Neural cell (in vitro differentiated cells): ENCODE measurements at regions not wholly inside any gene's neighbourhood (a gene's known extent, or its start where the extent isn't known, plus 50 kb on each side); places are given as distances from the start of the nearest gene placed in this dataset.

Experiments
- H2AFZ ChIP-seq: fragments of 200-600, 300-800 bp; sonication (generic), shearing (Covaris generic); 2 replicates; pipeline ENCODE4 v1.6.0; 2014; ENCODE audit warnings: low read depth, mild to moderate bottlenecking, antibody characterized with exemption, low read length, moderate library complexity
- H3F3A ChIP-seq: fragments of 200-600 bp; shearing (Covaris generic); 2 replicates; pipeline ENCODE4 v1.6.1; 2016; ENCODE audit warnings: mild to moderate bottlenecking, moderate library complexity, mixed read lengths, antibody characterized with exemption, low read length; ENCODE audit not compliant: insufficient read depth, poor library complexity, severe bottlenecking
- H3K27ac ChIP-seq: fragments of 200-600, 300-800 bp; sonication (generic), shearing (Covaris generic); 2 replicates; pipeline ENCODE4 v1.5.1; 2014; ENCODE audit warnings: mild to moderate bottlenecking, low read length, moderate library complexity
- H3K27me3 ChIP-seq: fragments of 300-800, 200-600 bp; sonication (generic), shearing (Covaris generic); 2 replicates; pipeline ENCODE4 v1.6.0; 2014; ENCODE audit warnings: mild to moderate bottlenecking, low read depth, low read length, moderate library complexity; ENCODE audit not compliant: insufficient read depth
- H3K36me3 ChIP-seq: fragments of 300-800, 200-600 bp; sonication (generic), shearing (Covaris generic); 2 replicates; pipeline ENCODE4 v1.5.1; 2014; ENCODE audit warnings: mild to moderate bottlenecking, antibody characterized with exemption, low read length, moderate library complexity; ENCODE audit not compliant: insufficient read depth
- H3K4me2 ChIP-seq: fragments of 300-800, 200-600 bp; sonication (generic), shearing (Covaris generic); 2 replicates; pipeline ENCODE4 v1.6.0; 2014; ENCODE audit warnings: mild to moderate bottlenecking, low read length
- H3K4me3 ChIP-seq: fragments of 300-800, 200-600 bp; sonication (generic), shearing (Covaris generic); 2 replicates; pipeline ENCODE4 v1.5.1; 2014; ENCODE audit warnings: mild to moderate bottlenecking, low read length, moderate library complexity
- H3K79me2 ChIP-seq: fragments of 200-600 bp; shearing (Covaris generic); replicated peaks from 2 replicates; pipeline ENCODE4 v1.6.0; 2014; ENCODE audit warnings: mild to moderate bottlenecking, low read length, moderate library complexity; ENCODE audit not compliant: insufficient read depth
- H3K9ac ChIP-seq: fragments of 300-800, 200-600 bp; sonication (generic), shearing (Covaris generic); 2 replicates; pipeline ENCODE4 v1.6.1; 2016; ENCODE audit warnings: mild to moderate bottlenecking, low read length, mixed read lengths
- H3K9me2 ChIP-seq: fragments of 200-600 bp; shearing (Covaris generic); 2 replicates; pipeline ENCODE4 v1.6.1; 2016; ENCODE audit warnings: mild to moderate bottlenecking, low read length, mixed read lengths; ENCODE audit not compliant: insufficient read depth
- H3K9me3 ChIP-seq: fragments of 200-600, 300-800 bp; sonication (generic), shearing (Covaris generic); 2 replicates; pipeline ENCODE4 v1.6.1; 2016; ENCODE audit warnings: mild to moderate bottlenecking, mixed run types, low read length, moderate library complexity, mixed read lengths
- H4K20me1 ChIP-seq: fragments of 200-600 bp; shearing (Covaris generic); 2 replicates; pipeline ENCODE4 v1.6.1; 2016; ENCODE audit warnings: mild to moderate bottlenecking, mixed run types; ENCODE audit not compliant: insufficient read depth
- CTCF ChIP-seq: fragments of 450-650 bp; IDR thresholded peaks from 2 replicates; pipeline ENCODE4 v1.5.1; 2014; ENCODE audit warnings: antibody characterized with exemption, mild to moderate bottlenecking, moderate library complexity; ENCODE audit not compliant: poor library complexity, severe bottlenecking
- EP300 ChIP-seq: fragments of 450-650 bp; conservative IDR thresholded peaks from 2 replicates; pipeline ENCODE4 v1.6.1; 2014; ENCODE audit warnings: antibody characterized with exemption, mild to moderate bottlenecking, moderate library complexity; ENCODE audit not compliant: poor library complexity, severe bottlenecking
- EZH2 ChIP-seq: fragments of 200-600, 300-800 bp; shearing (Covaris generic), sonication (generic); IDR thresholded peaks from 2 replicates; pipeline ENCODE4 v1.6.1; 2014; ENCODE audit warnings: antibody characterized with exemption, low read length, borderline replicate concordance, mild to moderate bottlenecking; ENCODE audit not compliant: insufficient read depth, poor library complexity, severe bottlenecking
- MXI1 ChIP-seq: fragments of 450-650 bp; conservative IDR thresholded peaks from 2 replicates; pipeline ENCODE4 v1.6.1; 2014; ENCODE audit warnings: antibody characterized with exemption, mild to moderate bottlenecking; ENCODE audit not compliant: poor library complexity, severe bottlenecking
- POLR2AphosphoS5 ChIP-seq: IDR thresholded peaks from 2 replicates; pipeline ENCODE4 v1.6.1; 2012
- RAD21 ChIP-seq: fragments of 450-650 bp; conservative IDR thresholded peaks from 2 replicates; pipeline ENCODE4 v1.6.1; 2014; ENCODE audit warnings: antibody characterized with exemption, mild to moderate bottlenecking, moderate library complexity
- REST ChIP-seq: IDR thresholded peaks from 2 replicates; pipeline ENCODE4 v1.6.1; 2012; ENCODE audit warnings: borderline replicate concordance
- SMC3 ChIP-seq: fragments of 450-650 bp; conservative IDR thresholded peaks from 2 replicates; pipeline ENCODE4 v1.6.1; 2014; ENCODE audit warnings: antibody characterized with exemption, mild to moderate bottlenecking, moderate library complexity; ENCODE audit not compliant: poor library complexity
- TAF1 ChIP-seq: IDR thresholded peaks from 2 replicates; pipeline ENCODE4 v1.6.1; 2012; ENCODE audit warnings: low read depth

- H3K9ac ChIP-seq = no peak overlapping the region
- no peaks in the 10 kb centered on the region for H3K27me3 ChIP-seq
- no peaks in the 10 kb centered on the region for H3K36me3 ChIP-seq
- no peaks in the 10 kb centered on the region for H3F3A ChIP-seq
- TF ChIP-seq CTCF = no peak
- no peak for TF ChIP-seq EZH2
- no peak for TF ChIP-seq EP300
- TF ChIP-seq TAF1 = no peak
- TF ChIP-seq SMC3 = no peak
- TF ChIP-seq MXI1 = no peak
- no peak for TF ChIP-seq POLR2AphosphoS5
- no peak for TF ChIP-seq REST
- TF ChIP-seq RAD21 = no peak
- no peak overlapping the region for H3K27ac ChIP-seq
- H4K20me1 ChIP-seq = no peaks in the 10 kb centered on the region
- no peak overlapping the region for H2AFZ ChIP-seq
- H3K4me2 ChIP-seq = no peak overlapping the region
- H3K79me2 ChIP-seq = no peaks in the 10 kb centered on the region
- no peaks in the 10 kb centered on the region for H3K9me3 ChIP-seq
- no peak overlapping the region for H3K4me3 ChIP-seq
- no peaks in the 10 kb centered on the region for H3K9me2 ChIP-seq
These were observed 52.3 kb upstream of the SIM2 start for GRCh38 chr21:36646645-36647044.

GRCh38 chr21:36647279-36648093 is 51.4 kb upstream of the SIM2 start:
- Histone ChIP-seq H4K20me1 (no peaks in the 10 kb centered on the region), H3K4me2 (no peak overlapping the region)

More at GRCh38 chr21:36647279-36648093, 51.4 kb upstream of the SIM2 start:
- Histone ChIP-seq H3K27me3 (no peaks in the 10 kb centered on the region), H3K27ac (no peak overlapping the region), H2AFZ (no peak overlapping the region), H3K79me2 (no peaks in the 10 kb centered on the region), H3K9me2 (no peaks in the 10 kb centered on the region), H3F3A (no peaks in the 10 kb centered on the region), H3K9me3 (no peaks in the 10 kb centered on the region), H3K4me3 (no peak overlapping the region), H3K9ac (no peak overlapping the region), H3K36me3 (no peaks in the 10 kb centered on the region)
- TF ChIP-seq TAF1 = no peak
- TF ChIP-seq CTCF = no peak
- no peak for TF ChIP-seq EP300
- no peak for TF ChIP-seq REST
- no peak for TF ChIP-seq MXI1
- TF ChIP-seq POLR2AphosphoS5 = no peak
